Right lung (tissue), 2 donors: ENCODE measurements at regions not wholly inside any gene's neighbourhood (a gene's known extent, or its start where the extent isn't known, plus 50 kb on each side); places are given as distances from the start of the nearest gene placed in this dataset.
"Not testable (repeated sequence)": the region's sequence is repeated elsewhere in the genome, so short reads cannot be mapped to it uniquely, and the experiment has no call there.

ENCODE experiments used
- DNase-seq, 2 donors: peaks; one replicate each; pipeline ENCODE4 v3.0.0-alpha.2; 2013

- no peak for DNase-seq
These were observed 326.4 kb downstream of the DCHS2 start for GRCh38 chr4:154164931-154165839.

- DNase-seq = no peak
These were observed 330.9 kb downstream of the DCHS2 start for GRCh38 chr4:154160519-154161301.

- DNase-seq = no peak
These were observed 333.0 kb downstream of the DCHS2 start for GRCh38 chr4:154158361-154159155.

- no peak for DNase-seq
These were observed 339.1 kb downstream of the DCHS2 start for GRCh38 chr4:154152546-154152945.

- not testable (repeated sequence) for DNase-seq
These were observed 342.4 kb downstream of the DCHS2 start for GRCh38 chr4:154149236-154149635.

- DNase-seq = no peak
These were observed 347.9 kb downstream of the DCHS2 start for GRCh38 chr4:154143720-154144119.

GRCh38 chr4:154142664-154143063 lies 348.9 kb downstream of the DCHS2 start:
- no peak for DNase-seq

- no peak for DNase-seq
These were observed 350.7 kb downstream of the DCHS2 start for GRCh38 chr4:154140869-154141268.

GRCh38 chr4:154137320-154137905 lies 348.5 kb upstream of the SFRP2 start:
- DNase-seq = no peak

GRCh38 chr4:154135576-154135975 lies 346.7 kb upstream of the SFRP2 start:
- no peak for DNase-seq

- no peak for DNase-seq
These were observed 343.5 kb upstream of the SFRP2 start for GRCh38 chr4:154132406-154132805.

- DNase-seq = no peak
These were observed 337.4 kb upstream of the SFRP2 start for GRCh38 chr4:154126276-154126675.

- DNase-seq = no peak
These were observed 336.5 kb upstream of the SFRP2 start for GRCh38 chr4:154125340-154125739.

GRCh38 chr4:154124539-154125255 lies 335.8 kb upstream of the SFRP2 start:
- DNase-seq = no peak

- DNase-seq = no peak
These were observed 335.0 kb upstream of the SFRP2 start for GRCh38 chr4:154123897-154124296.

GRCh38 chr4:154120690-154121345 lies 331.9 kb upstream of the SFRP2 start:
- DNase-seq = no peak

GRCh38 chr4:154120006-154120676 lies 331.3 kb upstream of the SFRP2 start:
- no peak for DNase-seq

- no peak for DNase-seq
These were observed 330.4 kb upstream of the SFRP2 start for GRCh38 chr4:154119317-154119716.

GRCh38 chr4:154117726-154118125 lies 328.8 kb upstream of the SFRP2 start:
- DNase-seq = not testable (repeated sequence)

- DNase-seq = no peak
These were observed 318.5 kb upstream of the SFRP2 start for GRCh38 chr4:154107337-154107736.
